ENCODE measurements at regions not wholly inside any gene's neighbourhood (a gene's known extent, or its start where the extent isn't known, plus 50 kb on each side); places are given as distances from the start of the nearest gene placed in this dataset.

GRCh38 chr18:78927616-78928015 lies 52.0 kb upstream of the SALL3 start:
- no peaks in the 10 kb centered on the region for H3K9me3 Mint-ChIP-seq
- no peaks in the 10 kb centered on the region for H3K36me3 Mint-ChIP-seq (ENCODE audit: low read depth)
- no peak for DNase-seq (ENCODE audit: low spot score)
- H3K27me3 Mint-ChIP-seq (ENCODE audit: low read depth) = no peaks in the 10 kb centered on the region
- no peak overlapping the region for H3K27ac Mint-ChIP-seq
- H3K4me3 Mint-ChIP-seq = no peak overlapping the region
- no peaks in the 10 kb centered on the region for H3K4me1 Mint-ChIP-seq (ENCODE audit: low read depth)

- H3K27ac Mint-ChIP-seq = no peak overlapping the region
- H3K4me3 Mint-ChIP-seq = no peak overlapping the region
- no peaks in the 10 kb centered on the region for H3K9me3 Mint-ChIP-seq
- H3K36me3 Mint-ChIP-seq (ENCODE audit: low read depth) = no peaks in the 10 kb centered on the region
- DNase-seq (ENCODE audit: low spot score) = no peak
- H3K4me1 Mint-ChIP-seq (ENCODE audit: low read depth) = no peaks in the 10 kb centered on the region
- no peaks in the 10 kb centered on the region for H3K27me3 Mint-ChIP-seq (ENCODE audit: low read depth)
Observed at GRCh38 chr18:78928076-78928475, 51.5 kb upstream of the SALL3 start.

- Mint-ChIP-seq H3K36me3 (ENCODE audit: low read depth) (no peaks in the 10 kb centered on the region), H3K27ac (no peak overlapping the region), H3K4me1 (ENCODE audit: low read depth) (no peaks in the 10 kb centered on the region), H3K9me3 (no peaks in the 10 kb centered on the region), H3K4me3 (no peak overlapping the region), H3K27me3 (ENCODE audit: low read depth) (no peaks in the 10 kb centered on the region)
- DNase-seq (ENCODE audit: low spot score) = no peak
Observed at GRCh38 chr18:78929516-78929915, 50.1 kb upstream of the SALL3 start.
